CD4-positive, alpha-beta T cell treated with Interleukin-15 for 4 hours (primary cell): ENCODE measurements at regions not wholly inside any gene's neighbourhood (a gene's known extent, or its start where the extent isn't known, plus 50 kb on each side); places are given as distances from the start of the nearest gene placed in this dataset.
"Not testable (repeated sequence)": the region's sequence is repeated elsewhere in the genome, so short reads cannot be mapped to it uniquely, and the experiment has no call there.

ENCODE experiments used
- DNase-seq: peaks from one replicate; pipeline ENCODE4 v3.0.0-alpha.2; 2020; ENCODE audit warnings: low spot score

- peak; percentile 59 for DNase-seq
These were observed 293.5 kb upstream of the SUCLG2 start for GRCh38 chr3:67947808-67948508.

DNA sequence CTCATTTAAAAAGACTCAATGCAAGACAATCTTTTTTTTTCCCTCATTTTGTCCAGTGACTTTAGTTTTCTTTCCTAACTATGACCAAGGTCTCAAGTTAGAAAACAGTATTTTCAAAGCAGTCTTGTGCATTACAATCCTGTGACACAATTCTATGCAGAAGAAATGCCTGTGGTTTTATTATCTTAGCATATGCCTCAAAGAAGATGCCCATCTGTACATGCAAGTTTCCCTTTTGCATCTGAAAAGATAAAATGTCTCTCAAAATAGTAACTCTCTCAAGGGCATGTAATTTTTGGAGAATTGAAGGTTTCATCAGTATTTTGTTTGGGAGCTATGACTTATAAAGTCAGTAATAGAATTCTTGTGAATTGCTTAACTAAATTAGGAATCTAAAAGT, 292.0 kb upstream of the SUCLG2 start:
- DNase-seq = no peak

- DNase-seq = no peak
These were observed 289.1 kb upstream of the SUCLG2 start for GRCh38 chr3:67943546-67943945.

- no peak for DNase-seq
These were observed 287.1 kb upstream of the SUCLG2 start for GRCh38 chr3:67941433-67942030.

DNA sequence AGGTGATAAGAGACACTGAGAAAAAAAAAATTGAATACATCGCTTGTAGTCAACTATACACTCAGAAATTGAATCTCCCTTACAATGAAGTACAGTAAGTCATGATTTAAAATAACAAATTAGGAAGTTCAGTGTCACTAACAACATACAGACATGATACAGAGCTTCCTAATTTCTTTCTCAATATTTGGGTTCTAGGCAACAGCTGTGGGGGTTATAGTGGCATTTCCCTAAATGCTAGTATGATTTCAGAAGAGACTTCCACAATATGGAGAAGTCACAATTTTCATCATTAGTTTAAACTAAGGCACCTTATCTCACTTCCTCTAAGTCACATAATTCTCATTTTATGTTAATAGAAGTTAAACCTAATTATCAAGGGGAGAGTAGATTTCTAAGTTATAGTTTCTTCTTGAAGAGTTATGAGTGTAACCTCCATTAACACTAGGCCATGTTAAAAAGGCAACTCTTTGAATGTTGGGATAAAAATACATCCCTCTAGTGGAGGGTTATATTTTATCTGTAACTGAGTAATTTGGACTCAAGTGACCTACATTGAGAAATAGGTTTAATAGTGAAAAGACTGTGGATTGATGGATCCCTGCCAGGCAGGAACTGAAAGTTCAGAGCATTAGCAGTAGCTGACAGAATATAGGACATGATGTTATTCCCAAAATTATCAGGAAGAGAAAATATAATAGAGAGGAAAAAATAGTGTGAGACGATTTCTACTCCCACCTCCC, 286.0 kb upstream of the SUCLG2 start:
- DNase-seq = no peak

- no peak for DNase-seq
These were observed 283.2 kb upstream of the SUCLG2 start for GRCh38 chr3:67937498-67938118.

- not testable (repeated sequence) for DNase-seq
These were observed 276.0 kb upstream of the SUCLG2 start for GRCh38 chr3:67930394-67930793.

GRCh38 chr3:67923796-67924195, 269.4 kb upstream of the SUCLG2 start:
- DNase-seq = no peak

GRCh38 chr3:67920969-67921368, 266.6 kb upstream of the SUCLG2 start:
- DNase-seq = no peak

DNA sequence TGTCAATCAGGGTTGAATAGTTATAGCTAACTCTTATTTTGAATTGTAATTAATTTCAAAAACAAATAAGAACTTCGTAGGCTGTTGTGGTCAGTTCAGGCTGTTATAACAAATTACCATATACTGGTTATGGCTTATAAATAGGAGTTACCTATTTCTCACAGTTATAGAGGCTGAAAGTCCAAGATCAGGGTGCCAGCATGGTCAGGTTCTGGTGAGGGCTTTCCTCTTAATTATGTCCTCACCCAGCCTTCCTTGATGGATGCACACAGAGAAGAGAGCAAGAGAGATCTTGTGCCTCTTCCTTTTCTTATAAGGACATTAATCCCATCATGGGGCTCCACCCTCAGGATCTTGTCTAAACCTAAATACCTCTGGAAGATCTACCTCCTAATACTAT, 265.9 kb upstream of the SUCLG2 start:
- no peak for DNase-seq

DNA sequence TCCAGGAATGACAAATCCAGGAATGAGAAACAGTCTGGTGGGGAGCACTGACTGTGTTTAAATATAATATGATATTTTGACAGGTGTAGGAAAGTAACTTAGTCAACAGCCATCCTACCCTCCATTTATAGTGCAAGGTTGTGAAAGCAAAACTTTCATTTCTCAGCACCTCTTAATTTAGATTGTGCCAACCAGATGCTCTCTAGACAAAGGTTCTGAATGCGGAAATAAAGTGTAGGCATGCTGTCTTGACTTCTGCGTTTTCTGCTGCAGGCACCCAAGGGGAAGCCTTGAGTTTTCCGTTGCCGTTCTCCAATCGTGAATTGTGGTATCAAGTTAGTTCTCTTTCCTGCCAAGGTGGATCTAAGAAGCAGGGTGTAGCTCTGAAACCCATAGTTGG, 261.9 kb upstream of the SUCLG2 start:
- DNase-seq = no peak

DNA sequence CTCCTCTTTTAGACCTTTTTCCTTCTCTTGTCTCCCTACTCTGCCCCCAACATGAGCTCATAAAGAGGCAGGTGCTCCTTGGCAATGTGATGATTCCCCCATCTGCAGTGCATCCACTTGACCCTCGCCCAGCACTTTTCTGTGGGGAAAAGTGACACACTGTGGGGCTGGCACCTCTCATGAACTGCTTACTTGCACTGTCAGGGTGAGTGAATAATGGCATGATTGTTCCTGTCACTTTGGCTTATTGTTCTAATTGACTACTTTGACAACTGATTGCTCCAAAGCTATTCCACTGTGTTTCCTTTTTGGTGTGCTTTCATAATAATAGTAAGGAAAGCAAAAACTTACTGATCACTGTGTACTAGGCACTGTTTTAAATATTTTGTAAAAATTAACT, 253.3 kb upstream of the SUCLG2 start:
- no peak for DNase-seq

GRCh38 chr3:67906261-67906660, 251.8 kb upstream of the SUCLG2 start:
- no peak for DNase-seq

DNA sequence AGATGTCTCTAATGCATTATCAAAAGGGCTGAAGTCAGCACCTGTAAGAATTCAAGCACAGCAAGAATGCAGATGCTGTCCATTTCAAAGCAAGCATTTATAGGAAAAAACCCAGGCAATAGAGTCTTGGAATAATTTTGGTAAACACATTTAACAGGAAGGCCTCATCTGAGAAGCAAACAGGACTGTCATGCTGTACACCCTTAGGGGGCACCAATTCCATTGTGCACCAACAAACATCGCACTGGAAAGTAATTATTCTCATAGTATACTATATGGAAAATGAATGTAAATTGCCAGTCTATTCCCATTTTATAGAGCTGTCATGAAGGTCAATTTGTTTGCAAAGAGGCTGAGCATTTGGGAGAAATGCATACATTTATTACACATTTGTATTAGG, 247.3 kb upstream of the SUCLG2 start:
- no peak for DNase-seq

DNA sequence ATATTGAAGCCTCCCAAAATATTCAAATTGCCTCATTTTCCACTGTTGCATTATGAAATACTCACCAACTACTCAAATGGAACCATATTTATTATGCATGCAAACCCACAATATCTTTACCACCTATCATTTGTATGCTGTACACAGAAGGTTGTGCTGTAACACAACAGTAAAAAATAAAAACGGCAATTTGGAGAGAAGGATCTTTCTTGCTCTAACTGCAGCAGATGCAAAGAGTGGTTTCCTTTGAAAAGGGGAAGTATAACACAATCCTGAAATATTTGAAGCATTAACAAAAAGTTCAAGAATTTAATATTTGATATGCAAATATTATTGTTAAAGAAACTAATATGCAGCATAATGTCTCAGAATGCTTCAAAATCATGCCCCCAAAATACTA, 244.5 kb upstream of the SUCLG2 start:
- no peak for DNase-seq

GRCh38 chr3:67897351-67898336, 243.2 kb upstream of the SUCLG2 start:
- DNase-seq = no peak

- no peak for DNase-seq
These were observed 241.7 kb upstream of the SUCLG2 start for GRCh38 chr3:67896130-67896529.

DNA sequence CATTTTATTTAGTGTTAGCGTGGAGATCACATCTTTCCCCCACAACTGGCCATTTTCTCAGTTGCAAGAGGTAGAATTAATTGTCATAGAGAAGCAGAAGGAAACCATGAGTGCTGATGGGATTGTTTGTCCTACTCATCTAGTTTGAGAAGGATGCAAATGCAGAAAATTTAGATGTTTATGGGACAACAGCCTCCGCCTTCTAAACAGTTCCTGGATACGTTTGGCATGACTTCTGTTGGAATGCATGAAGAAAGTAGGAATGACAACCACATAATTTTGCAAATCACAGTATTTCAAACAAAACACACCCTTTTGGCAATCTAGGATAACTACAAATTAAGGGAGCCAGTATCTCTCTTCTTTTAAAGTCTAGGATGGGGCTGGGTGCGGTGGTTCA, 240.1 kb upstream of the SUCLG2 start:
- no peak for DNase-seq

DNA sequence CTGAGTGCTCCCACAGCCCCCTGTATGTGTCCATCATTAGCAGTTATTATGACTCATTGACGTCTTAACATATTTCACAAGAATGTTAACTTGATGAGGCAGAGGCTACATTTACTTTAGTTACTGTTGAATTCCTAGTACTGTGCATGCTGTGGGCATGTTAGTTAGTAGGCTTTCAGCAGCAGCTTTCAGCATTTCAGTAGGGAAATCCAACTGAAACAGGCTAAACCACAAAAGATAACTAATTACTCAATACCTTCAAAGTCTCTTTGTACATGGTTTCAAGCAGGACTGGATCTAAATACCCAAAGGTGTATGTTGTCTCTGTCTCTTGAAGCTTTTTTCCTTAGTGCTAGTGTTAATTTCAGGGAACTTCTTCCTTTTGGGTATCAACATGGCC, 229.9 kb upstream of the SUCLG2 start:
- DNase-seq = no peak

DNA sequence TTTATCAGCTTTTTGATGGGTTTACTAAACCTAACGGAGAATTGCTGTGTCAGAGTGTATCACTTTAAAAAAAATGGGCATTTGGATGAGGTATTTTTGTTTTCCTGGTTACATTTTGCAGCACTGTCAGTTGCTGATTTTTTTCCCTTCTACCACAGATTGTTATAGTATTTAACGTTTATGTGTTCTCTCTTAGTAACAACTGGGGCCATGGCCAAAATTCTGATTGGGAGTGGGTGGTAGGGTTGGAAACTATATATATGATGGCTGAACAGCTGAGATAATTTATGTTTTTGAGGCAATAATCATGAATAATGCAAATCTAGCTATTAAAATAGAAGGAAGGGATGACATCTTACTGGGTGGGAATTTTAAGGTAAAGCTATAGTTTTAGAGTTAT, 229.4 kb upstream of the SUCLG2 start:
- no peak for DNase-seq

- DNase-seq = no peak
These were observed 228.6 kb upstream of the SUCLG2 start for GRCh38 chr3:67882981-67883380.

DNA sequence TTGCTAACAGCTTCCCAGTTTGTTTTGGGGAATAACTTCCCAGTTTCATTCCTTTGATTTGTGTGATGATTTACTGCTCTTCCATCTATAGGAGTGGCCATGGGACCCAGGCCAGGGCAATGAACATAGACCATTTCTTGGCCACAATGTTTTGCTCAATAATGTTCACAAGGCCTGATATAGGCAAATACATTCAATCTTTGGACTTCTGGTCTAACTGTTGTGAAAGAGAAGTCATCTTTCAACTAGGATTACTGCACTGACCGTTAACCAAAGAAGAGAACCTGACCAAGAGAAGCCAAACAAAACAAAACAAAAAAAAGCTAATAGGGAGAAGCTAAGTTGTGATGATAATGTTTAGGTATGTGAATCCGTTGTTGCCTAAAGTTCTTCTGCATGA, 221.8 kb upstream of the SUCLG2 start:
- no peak for DNase-seq
